IMR-90 (cell line): ENCODE measurements at regions not wholly inside any gene's neighbourhood (a gene's known extent, or its start where the extent isn't known, plus 50 kb on each side); places are given as distances from the start of the nearest gene placed in this dataset.

Source experiments
- ATAC-seq: fragments of 200-7000 bp; cut with Tn5 transposase; 2 replicates; pipeline ENCODE4 v1.9.1; 2020; ENCODE audit warnings: low read depth, mild to moderate bottlenecking, moderate library complexity
- BruUV-seq: library from RNA; stranded (reverse); fragments of 400-500 nt; replicated peaks from 2 replicates; lab custom pipeline; 2021; lab: Mats Ljungman, UMichigan
- CTCF ChIA-PET: fragments of 300-600 bp; formaldehyde crosslinking; extraction: SDS; loops from one replicate; lab custom pipeline; 2021; ENCODE audit warnings: antibody characterized with exemption; lab: Yijun Ruan, JAX
- POLR2A ChIA-PET: fragments of 300-600 bp; sonication (Branson Sonifier 250); formaldehyde crosslinking; loops from one replicate; lab custom pipeline; 2022; ENCODE audit warnings: antibody characterized with exemption; ENCODE audit not compliant: unreplicated experiment; lab: Charles Lee
- DNase-seq: peaks from one replicate; pipeline ENCODE4 v3.0.0; 2013
- H2AFZ ChIP-seq: replicated peaks from 2 replicates; pipeline ENCODE3; 2013; ENCODE audit warnings: low read length, mild to moderate bottlenecking; ENCODE audit not compliant: poor library complexity
- H2AK5ac ChIP-seq: 2 replicates; pipeline ENCODE4 v1.6.1; 2013; ENCODE audit warnings: low read depth, low read length, inconsistent platforms
- H2AK9ac ChIP-seq: replicated peaks from 2 replicates; pipeline ENCODE3; 2013; ENCODE audit warnings: mild to moderate bottlenecking, low read depth, low read length, moderate library complexity; ENCODE audit not compliant: poor library complexity
- H2BK120ac ChIP-seq: 2 replicates; pipeline ENCODE4 v1.6.1; 2013; ENCODE audit warnings: low read depth, low read length, inconsistent platforms
- H2BK15ac ChIP-seq: 3 replicates; pipeline ENCODE4 v1.6.1; 2013; ENCODE audit warnings: low read depth, low read length, inconsistent platforms
- H2BK20ac ChIP-seq: 2 replicates; pipeline ENCODE4 v1.6.1; 2013; ENCODE audit warnings: low read depth, mild to moderate bottlenecking, inconsistent platforms, low read length, moderate library complexity
- H2BK5ac ChIP-seq: 2 replicates; pipeline ENCODE4 v1.6.1; 2013; ENCODE audit warnings: mild to moderate bottlenecking, low read depth, low read length, inconsistent platforms; ENCODE audit not compliant: poor library complexity, severe bottlenecking
- H3K14ac ChIP-seq: replicated peaks from 2 replicates; pipeline ENCODE4 v1.6.1; 2013; ENCODE audit warnings: low read depth, low read length, inconsistent platforms
- H3K18ac ChIP-seq: 2 replicates; pipeline ENCODE4 v1.6.1; 2013; ENCODE audit warnings: low read depth, low read length, control low read depth
- H3K23ac ChIP-seq: 2 replicates; pipeline ENCODE4 v1.6.1; 2013; ENCODE audit warnings: low read depth, low read length, inconsistent platforms
- H3K27ac ChIP-seq: 2 replicates; pipeline ENCODE4 v1.5.1; 2013; ENCODE audit warnings: mild to moderate bottlenecking, control low read depth, low read length; ENCODE audit not compliant: insufficient read depth
- H3K27me3 ChIP-seq: 2 replicates; pipeline ENCODE4 v1.6.1; 2013; ENCODE audit warnings: low read length; ENCODE audit not compliant: control insufficient read depth, insufficient read depth
- H3K36me3 ChIP-seq: 2 replicates; pipeline ENCODE4 v1.6.1; 2013; ENCODE audit warnings: low read length, mixed read lengths; ENCODE audit not compliant: control insufficient read depth, insufficient read depth
- H3K4ac ChIP-seq: 2 replicates; pipeline ENCODE4 v1.6.1; 2013; ENCODE audit warnings: low read depth, low read length, inconsistent platforms
- H3K4me1 ChIP-seq: 2 replicates; pipeline ENCODE4 v1.6.1; 2013; ENCODE audit warnings: low read length, mixed read lengths; ENCODE audit not compliant: control insufficient read depth, insufficient read depth
- H3K4me2 ChIP-seq: 2 replicates; pipeline ENCODE4 v1.6.1; 2013; ENCODE audit warnings: low read depth, mild to moderate bottlenecking, control low read depth, low read length, moderate library complexity
- H3K4me3 ChIP-seq: 2 replicates; pipeline ENCODE4 v1.5.1; 2013; ENCODE audit warnings: low read depth, mild to moderate bottlenecking, control low read depth, low read length, moderate library complexity; ENCODE audit not compliant: insufficient read depth
- H3K56ac ChIP-seq: 2 replicates; pipeline ENCODE4 v1.6.1; 2013; ENCODE audit warnings: low read length, inconsistent platforms; ENCODE audit not compliant: insufficient read depth; ENCODE audit errors: extremely low read depth
- H3K79me1 ChIP-seq, 2 experiments: 2 replicates each; pipeline ENCODE4 v1.6.1; 2013; ENCODE audit warnings: low read length in 2 of 2, inconsistent platforms in 1 of 2, low read depth in 1 of 2
- H3K9ac ChIP-seq: 2 replicates; pipeline ENCODE4 v1.6.1; 2013; ENCODE audit warnings: low read depth, low read length, control low read depth
- H3K9me1 ChIP-seq: 2 replicates; pipeline ENCODE4 v1.6.1; 2013; ENCODE audit warnings: low read length, inconsistent platforms; ENCODE audit not compliant: insufficient read depth
- H3K9me3 ChIP-seq: 2 replicates; pipeline ENCODE4 v1.6.1; 2013; ENCODE audit warnings: low read length; ENCODE audit not compliant: control insufficient read depth, insufficient read depth
- H4K20me1 ChIP-seq: 2 replicates; pipeline ENCODE4 v1.6.1; 2013; ENCODE audit warnings: low read length, inconsistent platforms; ENCODE audit not compliant: insufficient read depth
- H4K5ac ChIP-seq: 2 replicates; pipeline ENCODE4 v1.6.1; 2013; ENCODE audit warnings: mild to moderate bottlenecking, low read depth, low read length, control low read depth
- H4K8ac ChIP-seq, 2 experiments: 2 replicates each; pipeline ENCODE4 v1.6.1; 2013; ENCODE audit warnings: low read depth in 2 of 2, low read length in 2 of 2, control low read depth in 1 of 2, inconsistent platforms in 1 of 2
- H4K91ac ChIP-seq: 2 replicates; pipeline ENCODE4 v1.6.1; 2013; ENCODE audit warnings: low read depth, low read length, inconsistent platforms; ENCODE audit not compliant: insufficient read depth
- FOS ChIP-seq: fragments of 150-350 bp; IDR thresholded peaks from 2 replicates; pipeline ENCODE4 v1.6.1; 2016; ENCODE audit warnings: low read depth, low read length
- NFE2L2 ChIP-seq: fragments of 150-350 bp; IDR thresholded peaks from 2 replicates; pipeline ENCODE4 v1.6.1; 2016; ENCODE audit warnings: low read depth, mild to moderate bottlenecking, low read length
- RCOR1 ChIP-seq: IDR thresholded peaks from 2 replicates; pipeline ENCODE4 v1.6.1; 2012; ENCODE audit warnings: mild to moderate bottlenecking, low read length, improper control_type of control experiment; ENCODE audit not compliant: insufficient replicate concordance
- WGBS, 2 experiments: methylation state at CpG; one replicate each; pipeline versions ENCODE4 v1.1.5 to v1.1.7; 2013; ENCODE audit warnings: missing lambda C conversion rate in 2 of 2; ENCODE audit not compliant: insufficient read length in 1 of 2; ENCODE audit errors: extremely low coverage in 2 of 2; 5-methylcytosine and 5-hydroxymethylcytosine counted together
- dilution Hi-C: fragments of 300-500 bp; cut with HindIII; formaldehyde crosslinking; loops from one replicate; pipeline ENCODE4 v1.14.3; 2018; ENCODE audit warnings: low sequenced_read_pairs; ENCODE audit not compliant: unreplicated experiment
- in situ Hi-C: fragments of 300-500 bp; cut with MboI; formaldehyde crosslinking; loops from 3 replicates; pipeline ENCODE4 v1.14.3; 2019; ENCODE audit warnings: low sequenced_read_pairs, inconsistent platforms, mixed read lengths
- intact Hi-C: fragments of 100-400 bp; cut with micrococcal nuclease; formaldehyde crosslinking; loops from 2 replicates; pipeline ENCODE4 v1.10.0; 2022

- no peak overlapping the region for H2BK5ac ChIP-seq
- no peak overlapping the region for H4K8ac ChIP-seq
- BruUV-seq = no TSS peak
- no peak for ATAC-seq
- no peak overlapping the region for H2BK15ac ChIP-seq
- H3K9me1 ChIP-seq = no peaks in the 10 kb centered on the region
- H3K4me1 ChIP-seq = no peaks in the 10 kb centered on the region
- H3K18ac ChIP-seq = no peak overlapping the region
- H2AK9ac ChIP-seq = no peak overlapping the region
- WGBS, 2 experiments = no CpG with 5 or more reads among the region's 6 CpGs
- dilution Hi-C loops (no loop called here), intact Hi-C loops (no loop called here), in situ Hi-C loops (no loop called here)
- H3K9ac ChIP-seq = no peak overlapping the region
- no peak overlapping the region for H2AK5ac ChIP-seq
- no peak for DNase-seq
- no peaks in the 10 kb centered on the region for H4K20me1 ChIP-seq
- no peak overlapping the region for H3K23ac ChIP-seq
- H2AFZ ChIP-seq = no peak overlapping the region
- H3K27me3 ChIP-seq = no peaks in the 10 kb centered on the region
- H2BK120ac ChIP-seq = no peak overlapping the region
- no peak overlapping the region for H3K27ac ChIP-seq
- H3K36me3 ChIP-seq = no peaks in the 10 kb centered on the region
- H3K4ac ChIP-seq = no peak overlapping the region
- no peak overlapping the region for H3K4me3 ChIP-seq
- no peak overlapping the region for H4K5ac ChIP-seq
- no peaks in the 10 kb centered on the region for H3K79me1 ChIP-seq
- H4K91ac ChIP-seq = no peak overlapping the region
- TF ChIP-seq RCOR1 = no peak
- no peak for TF ChIP-seq NFE2L2
- TF ChIP-seq FOS = no peak
- H3K9me3 ChIP-seq = peaks cover 12% of the 10 kb centered on the region
- POLR2A ChIA-PET = no interaction called here
- no peak overlapping the region for H3K4me2 ChIP-seq
- no peak overlapping the region for H2BK20ac ChIP-seq
- no peak overlapping the region for H3K14ac ChIP-seq
- H3K56ac ChIP-seq = no peak overlapping the region
- CTCF ChIA-PET = no interaction called here
Measured at GRCh38 chr16:9308850-9309249, 217.4 kb downstream of the HAPSTR1 start.
